ENCODE measurements at regions not wholly inside any gene's neighbourhood (a gene's known extent, or its start where the extent isn't known, plus 50 kb on each side); places are given as distances from the start of the nearest gene placed in this dataset.
"Not testable (repeated sequence)": the region's sequence is repeated elsewhere in the genome, so short reads cannot be mapped to it uniquely, and the experiment has no call there.

GRCh38 chr14:105636935-105637334, 110.6 kb downstream of the TMEM121 start:
- no peak for DNase-seq (ENCODE audit: low read depth, low spot score)

GRCh38 chr14:105637345-105637744, 111.0 kb downstream of the TMEM121 start:
- not testable (repeated sequence) for DNase-seq (ENCODE audit: low read depth, low spot score)

GRCh38 chr14:105639969-105640931, 113.9 kb downstream of the TMEM121 start:
- DNase-seq (ENCODE audit: low read depth, low spot score): not testable (repeated sequence)

- DNase-seq (ENCODE audit: low read depth, low spot score): no peak
Observed at GRCh38 chr14:105641075-105641937, 114.9 kb downstream of the TMEM121 start.

- not testable (repeated sequence) for DNase-seq (ENCODE audit: low read depth, low spot score)
Observed at GRCh38 chr14:105641951-105642350, 115.6 kb downstream of the TMEM121 start.

GRCh38 chr14:105642486-105642885, 116.1 kb downstream of the TMEM121 start:
- DNase-seq (ENCODE audit: low read depth, low spot score): not testable (repeated sequence)

- not testable (repeated sequence) for DNase-seq (ENCODE audit: low read depth, low spot score)
Observed at GRCh38 chr14:105643406-105644052, 117.1 kb downstream of the TMEM121 start.

- not testable (repeated sequence) for DNase-seq (ENCODE audit: low read depth, low spot score)
Observed at GRCh38 chr14:105644053-105644435, 117.7 kb downstream of the TMEM121 start.

- DNase-seq (ENCODE audit: low read depth, low spot score): not testable (repeated sequence)
Observed at GRCh38 chr14:105644457-105644856, 118.1 kb downstream of the TMEM121 start.

GRCh38 chr14:105644891-105645290, 118.5 kb downstream of the TMEM121 start:
- DNase-seq (ENCODE audit: low read depth, low spot score): not testable (repeated sequence)

GRCh38 chr14:105645389-105645788, 119.0 kb downstream of the TMEM121 start:
- not testable (repeated sequence) for DNase-seq (ENCODE audit: low read depth, low spot score)

- DNase-seq (ENCODE audit: low read depth, low spot score): no peak
Observed at GRCh38 chr14:105646175-105646574, 119.8 kb downstream of the TMEM121 start.

- DNase-seq (ENCODE audit: low read depth, low spot score): not testable (repeated sequence)
Observed at GRCh38 chr14:105646711-105647281, 120.4 kb downstream of the TMEM121 start.

- not testable (repeated sequence) for DNase-seq (ENCODE audit: low read depth, low spot score)
Observed at GRCh38 chr14:105647426-105647783, 121.0 kb downstream of the TMEM121 start.

- no peak for DNase-seq (ENCODE audit: low read depth, low spot score)
Observed at GRCh38 chr14:105647784-105648608, 121.6 kb downstream of the TMEM121 start.

GRCh38 chr14:105648609-105649535, 122.5 kb downstream of the TMEM121 start:
- not testable (repeated sequence) for DNase-seq (ENCODE audit: low read depth, low spot score)

- not testable (repeated sequence) for DNase-seq (ENCODE audit: low read depth, low spot score)
Observed at GRCh38 chr14:105652317-105652716, 125.9 kb downstream of the TMEM121 start.

GRCh38 chr14:105653921-105654320, 127.5 kb downstream of the TMEM121 start:
- not testable (repeated sequence) for DNase-seq (ENCODE audit: low read depth, low spot score)

GRCh38 chr14:105659255-105659654, 132.9 kb downstream of the TMEM121 start:
- not testable (repeated sequence) for DNase-seq (ENCODE audit: low read depth, low spot score)

Data from astrocyte of the hippocampus (primary cell).